RWPE2 (cell line): ENCODE measurements at regions not wholly inside any gene's neighbourhood (a gene's known extent, or its start where the extent isn't known, plus 50 kb on each side); places are given as distances from the start of the nearest gene placed in this dataset.

Experiments
- ATAC-seq: fragments of 200-7000 bp; cut with Tn5 transposase; 3 replicates; pipeline ENCODE4 v1.9.1; 2021; ENCODE audit warnings: low read depth
- DNase-seq: peaks from one replicate; pipeline ENCODE4 v3.0.0-alpha.2; 2020; ENCODE audit warnings: low spot score
- H3K27ac ChIP-seq: fragments of 450-650 bp; 2 replicates; pipeline ENCODE4 v1.5.1; 2017; ENCODE audit warnings: mild to moderate bottlenecking; ENCODE audit not compliant: poor library complexity, severe bottlenecking
- H3K27me3 ChIP-seq: fragments of 250-450 bp; sonication (Bioruptor Pico); 2 replicates; pipeline ENCODE4 v1.5.1; 2021; ENCODE audit warnings: mild to moderate bottlenecking, moderate library complexity; ENCODE audit not compliant: insufficient read depth, poor library complexity, severe bottlenecking
- H3K36me3 ChIP-seq: fragments of 250-450 bp; sonication (Bioruptor Pico); 2 replicates; pipeline ENCODE4 v1.5.1; 2020; ENCODE audit warnings: low read depth, mild to moderate bottlenecking, moderate library complexity
- H3K4me1 ChIP-seq: fragments of 250-450 bp; sonication (Bioruptor Pico); 2 replicates; pipeline ENCODE4 v1.5.1; 2021; ENCODE audit warnings: mild to moderate bottlenecking, moderate library complexity; ENCODE audit not compliant: insufficient read depth, poor library complexity, severe bottlenecking
- H3K4me3 ChIP-seq: fragments of 250-450 bp; sonication (Bioruptor Pico); 2 replicates; pipeline ENCODE4 v1.5.1; 2021; ENCODE audit warnings: mild to moderate bottlenecking, moderate library complexity; ENCODE audit not compliant: severe bottlenecking
- H3K9me3 ChIP-seq: fragments of 250-450 bp; sonication (Bioruptor Pico); 2 replicates; pipeline ENCODE4 v1.5.1; 2021; ENCODE audit warnings: mild to moderate bottlenecking, moderate library complexity; ENCODE audit not compliant: severe bottlenecking
- CTCF ChIP-seq: fragments of 450-650 bp; IDR thresholded peaks from one replicate; pipeline ENCODE4 v1.5.1; 2017; ENCODE audit warnings: mild to moderate bottlenecking, moderate library complexity; ENCODE audit not compliant: poor library complexity, severe bottlenecking

GRCh38 chr3:153591561-153592245 lies 429.7 kb downstream of the RAP2B start:
- no peak for ATAC-seq
- no peak overlapping the region for H3K4me3 ChIP-seq

GRCh38 chr3:153595186-153595815 lies 433.3 kb downstream of the RAP2B start:
- DNase-seq (no peak), ATAC-seq (peak; percentile 84)
- peak; percentile 83 for TF ChIP-seq CTCF
- Histone ChIP-seq H3K4me1 (no peaks in the 10 kb centered on the region), H3K27me3 (no peaks in the 10 kb centered on the region), H3K36me3 (no peaks in the 10 kb centered on the region), H3K27ac (no peak overlapping the region), H3K9me3 (no peaks in the 10 kb centered on the region), H3K4me3 (no peak overlapping the region)

More at GRCh38 chr3:153591561-153592245, 429.7 kb downstream of the RAP2B start:
- no peak for TF ChIP-seq CTCF
- H3K9me3 ChIP-seq = no peaks in the 10 kb centered on the region
- H3K36me3 ChIP-seq = no peaks in the 10 kb centered on the region
- no peaks in the 10 kb centered on the region for H3K27me3 ChIP-seq
- H3K4me1 ChIP-seq = no peaks in the 10 kb centered on the region
- no peak overlapping the region for H3K27ac ChIP-seq
- DNase-seq = no peak

GRCh38 chr3:153596401-153596800 lies 434.4 kb downstream of the RAP2B start:
- no peaks in the 10 kb centered on the region for H3K9me3 ChIP-seq
- H3K27ac ChIP-seq = no peak overlapping the region
- DNase-seq = no peak
- H3K36me3 ChIP-seq = no peaks in the 10 kb centered on the region
- no peaks in the 10 kb centered on the region for H3K27me3 ChIP-seq
- no peaks in the 10 kb centered on the region for H3K4me1 ChIP-seq
- no peak overlapping the region for H3K4me3 ChIP-seq
- no peak for ATAC-seq
- TF ChIP-seq CTCF = no peak

- DNase-seq (no peak), ATAC-seq (peak; percentile 76; the same call in 2 of the 3 replicates)
- no peak for TF ChIP-seq CTCF
- Histone ChIP-seq H3K36me3 (no peaks in the 10 kb centered on the region), H3K27ac (no peak overlapping the region), H3K27me3 (no peaks in the 10 kb centered on the region), H3K4me3 (no peak overlapping the region), H3K4me1 (no peaks in the 10 kb centered on the region), H3K9me3 (no peaks in the 10 kb centered on the region)
Measured at GRCh38 chr3:153599685-153600084, 437.7 kb downstream of the RAP2B start.

GRCh38 chr3:153600896-153601295 lies 438.9 kb downstream of the RAP2B start:
- Histone ChIP-seq H3K4me1 (no peaks in the 10 kb centered on the region), H3K27me3 (no peaks in the 10 kb centered on the region), H3K4me3 (no peak overlapping the region), H3K27ac (no peak overlapping the region), H3K36me3 (no peaks in the 10 kb centered on the region), H3K9me3 (no peaks in the 10 kb centered on the region)
- ATAC-seq (no peak), DNase-seq (no peak)
- no peak for TF ChIP-seq CTCF
